HepG2 (cell line): ENCODE measurements at regions not wholly inside any gene's neighbourhood (a gene's known extent, or its start where the extent isn't known, plus 50 kb on each side); places are given as distances from the start of the nearest gene placed in this dataset.

Experiments
- ATAC-seq: fragments of 200-7000 bp; cut with Tn5 transposase; 3 replicates; pipeline ENCODE4 v1.9.1; 2020; ENCODE audit warnings: mild to moderate bottlenecking, moderate library complexity
- BruUV-seq: library from RNA; stranded (reverse); fragments of 400-500 nt; replicated peaks from 2 replicates; lab custom pipeline; 2021; lab: Mats Ljungman, UMichigan
- CTCF ChIA-PET: fragments of 300-600 bp; formaldehyde crosslinking; extraction: SDS; loops from one replicate; lab custom pipeline; 2021; ENCODE audit warnings: low total read pairs, inconsistent platforms, low intra/inter-chr PET ratio; lab: Yijun Ruan, JAX
- POLR2A ChIA-PET: fragments of 350-600 bp; sonication (Branson Sonifier 250); formaldehyde crosslinking; loops from one replicate; lab custom pipeline; 2020; ENCODE audit warnings: antibody characterized with exemption, inconsistent platforms; lab: Yijun Ruan, JAX
- DNase-seq: peaks from one replicate; pipeline ENCODE4 v3.0.0-alpha.2; 2015; ENCODE audit warnings: low spot score
- FAIRE-seq: peaks from 3 replicates; lab custom pipeline; 2011; peaks lifted over from hg19 to GRCh38; lab: Jason Lieb, UNC
- H2AFZ ChIP-seq: one replicate; pipeline ENCODE4 v1.6.1; 2011; ENCODE audit warnings: low read length, inconsistent platforms
- H3K27ac ChIP-seq: fragments of 300-600 bp; 3 replicates; pipeline ENCODE4 v1.8.0; 2011; ENCODE audit warnings: mixed run types, mild to moderate bottlenecking, mixed read lengths, low read length, inconsistent platforms; ENCODE audit not compliant: insufficient read depth; ENCODE audit errors: extremely low read length
- H3K27me3 ChIP-seq, 2 experiments: fragments of 200-600 bp in 1 of 2; 2 replicates in 1 of 2; 3 replicates in 1 of 2; pipeline versions ENCODE4 v1.6.0 to v1.8.0; 2011; ENCODE audit warnings: low read length in 2 of 2, mild to moderate bottlenecking in 2 of 2, moderate library complexity in 2 of 2, inconsistent platforms in 1 of 2; ENCODE audit not compliant: insufficient read depth in 2 of 2, control insufficient read depth in 1 of 2
- H3K36me3 ChIP-seq, 2 experiments: fragments of 200-600 bp in 1 of 2; replicated peaks in 1 of 2; 2 replicates in 1 of 2; 3 replicates in 1 of 2; pipeline versions ENCODE4 v1.5.1 to v1.8.0; 2011; ENCODE audit warnings: low read length in 2 of 2, inconsistent platforms in 1 of 2; ENCODE audit not compliant: insufficient read depth in 2 of 2, control insufficient read depth in 1 of 2
- H3K4me1 ChIP-seq: 2 replicates; pipeline ENCODE4 v1.5.1; 2012; ENCODE audit warnings: low read length, inconsistent platforms; ENCODE audit not compliant: insufficient read depth
- H3K4me2 ChIP-seq: 2 replicates; pipeline ENCODE4 v1.6.0; 2011; ENCODE audit warnings: low read depth, low read length, inconsistent platforms
- H3K4me3 ChIP-seq, 3 experiments: fragments of 200-600 bp in 1 of 3; sonication (generic), shearing (Covaris generic) in 1 of 3; replicated peaks in 1 of 3; 2 replicates each; pipeline ENCODE4 v1.5.1; 2011 to 2016; ENCODE audit warnings: low read length in 3 of 3, inconsistent platforms in 2 of 3, low read depth in 2 of 3, mild to moderate bottlenecking in 2 of 3, control low read depth in 1 of 3, mixed read lengths in 1 of 3; ENCODE audit not compliant: insufficient read depth in 1 of 3
- H3K79me2 ChIP-seq: one replicate; pipeline ENCODE4 v1.6.1; 2011; ENCODE audit warnings: low read length, inconsistent platforms; ENCODE audit not compliant: insufficient read depth
- H3K9ac ChIP-seq: 2 replicates; pipeline ENCODE4 v1.6.0; 2011; ENCODE audit warnings: mild to moderate bottlenecking, low read depth, low read length, inconsistent platforms; ENCODE audit not compliant: insufficient read depth
- H3K9me3 ChIP-seq: 2 replicates; pipeline ENCODE4 v1.5.1; 2012; ENCODE audit warnings: mild to moderate bottlenecking, low read length
- H4K20me1 ChIP-seq: 2 replicates; pipeline ENCODE4 v1.6.0; 2011; ENCODE audit warnings: inconsistent platforms, mild to moderate bottlenecking, low read length, moderate library complexity; ENCODE audit not compliant: insufficient read depth
- EHMT2 ChIP-seq: fragments of 200-600 bp; sonication (generic); IDR thresholded peaks from 2 replicates; pipeline ENCODE4 v1.7.0; 2017; ENCODE audit warnings: antibody characterized with exemption, low read depth, low read length, borderline replicate concordance
- GATAD1 ChIP-seq: IDR thresholded peaks from 2 replicates; pipeline ENCODE4 v1.6.1; 2016; ENCODE audit warnings: missing genetic modification reagents, missing compliant biosample characterization
- HNRNPUL1 ChIP-seq: fragments of 200-400 bp; formaldehyde crosslinking; IDR thresholded peaks from 2 replicates; pipeline ENCODE4 v1.6.1; 2017; ENCODE audit warnings: low read depth, mild to moderate bottlenecking, low read length, moderate library complexity
- ISL2 ChIP-seq: sonication (generic); formaldehyde crosslinking; IDR thresholded peaks from 2 replicates; pipeline ENCODE4 v1.5.0; 2020; ENCODE audit warnings: missing genetic modification reagents
- NKX3-1 ChIP-seq: sonication (generic); formaldehyde crosslinking; IDR thresholded peaks from 2 replicates; pipeline ENCODE4 v1.5.0; 2020; ENCODE audit warnings: missing genetic modification reagents
- SETDB1 ChIP-seq: sonication (generic); formaldehyde crosslinking; IDR thresholded peaks from 2 replicates; pipeline ENCODE4 v1.5.1; 2020; ENCODE audit warnings: missing genetic modification reagents, mild to moderate bottlenecking, borderline replicate concordance
- ZBTB8A ChIP-seq: sonication (generic); formaldehyde crosslinking; IDR thresholded peaks from 2 replicates; pipeline ENCODE4 v1.4.0; 2020; ENCODE audit warnings: mild to moderate bottlenecking, low read depth, missing genetic modification reagents, borderline replicate concordance
- ZNF335 ChIP-seq: sonication (generic); formaldehyde crosslinking; IDR thresholded peaks from 2 replicates; pipeline ENCODE4 v1.4.0; 2020; ENCODE audit warnings: missing genetic modification reagents
- ZNF354B ChIP-seq: sonication (generic); formaldehyde crosslinking; IDR thresholded peaks from 2 replicates; pipeline ENCODE4 v1.8.0; 2022; ENCODE audit warnings: mild to moderate bottlenecking, missing genetic modification reagents
- ZNF644 ChIP-seq: IDR thresholded peaks from 2 replicates; pipeline ENCODE4 v1.6.1; 2016; ENCODE audit warnings: low read depth
- ZNF775 ChIP-seq: sonication (generic); formaldehyde crosslinking; IDR thresholded peaks from 2 replicates; pipeline ENCODE4 v1.4.0; 2020; ENCODE audit warnings: missing genetic modification reagents, mild to moderate bottlenecking, moderate library complexity, borderline replicate concordance
- WGBS: methylation state at CpG from one replicate; pipeline ENCODE4 v1.1.6; 2017; ENCODE audit warnings: low lambda C conversion rate; 5-methylcytosine and 5-hydroxymethylcytosine counted together
- in situ Hi-C: cut with HindIII; loops from 2 replicates; pipeline ENCODE4 v1.10.0; 2017; ENCODE audit warnings: low pct_unique_long_range_greater_than_20kb; ENCODE audit not compliant: extremely low pct_ligation_motif_present
- intact Hi-C: fragments of 100-400 bp; cut with micrococcal nuclease; formaldehyde crosslinking; loops from one replicate; pipeline ENCODE4 v1.10.0; 2022; ENCODE audit not compliant: unreplicated experiment
- TF ChIP-seq, protein P1 (sequence below), 2 experiments: fragments of 450-650 bp in 1 of 2; sonication (generic) in 1 of 2; formaldehyde crosslinking in 1 of 2; IDR thresholded peaks; 2 replicates each; pipeline versions ENCODE4 v1.6.1 to v1.8.0; 2016 to 2022; ENCODE audit warnings: antibody characterized with exemption in 1 of 2, mild to moderate bottlenecking in 1 of 2, missing genetic modification reagents in 1 of 2

DNA sequence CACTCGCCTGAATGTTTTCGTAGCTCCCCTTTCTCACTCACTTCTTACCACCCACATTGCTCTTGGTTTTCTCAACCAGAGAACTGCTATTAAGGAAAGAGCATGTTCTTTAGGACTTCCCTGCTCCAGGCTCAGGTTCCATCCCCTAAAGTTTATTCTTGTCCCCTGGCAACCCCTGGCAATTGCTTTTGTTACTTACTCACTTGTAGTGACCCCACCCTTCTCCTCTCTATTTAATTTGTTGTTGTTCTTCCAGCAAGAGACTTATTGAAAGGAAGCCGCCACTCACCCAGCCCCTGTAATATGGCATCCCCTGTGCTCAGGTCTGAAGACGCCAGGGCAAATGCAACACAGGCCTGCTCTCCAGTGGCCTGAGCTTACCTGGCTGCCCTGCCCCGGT lies 233.7 kb upstream of the SOX21 start:
- no peaks in the 10 kb centered on the region for H3K9me3 ChIP-seq
- ATAC-seq (no peak), DNase-seq (no peak), FAIRE-seq (no peak)
- H3K4me3 ChIP-seq, result no peak overlapping the region
- TF ChIP-seq ZNF644 (CRISPR knock-in tag), result no peak
- TF ChIP-seq SETDB1, result no peak
- no peak for TF ChIP-seq ZNF354B
- no peak for TF ChIP-seq ISL2 (CRISPR knock-in tag)
- TF ChIP-seq HNRNPUL1, result no peak
- no peak for TF ChIP-seq ZNF335 (CRISPR knock-in tag)
- TF ChIP-seq GATAD1 (CRISPR knock-in tag), result no peak
- TF ChIP-seq ZBTB8A, result no peak
- TF ChIP-seq, protein P1, sequence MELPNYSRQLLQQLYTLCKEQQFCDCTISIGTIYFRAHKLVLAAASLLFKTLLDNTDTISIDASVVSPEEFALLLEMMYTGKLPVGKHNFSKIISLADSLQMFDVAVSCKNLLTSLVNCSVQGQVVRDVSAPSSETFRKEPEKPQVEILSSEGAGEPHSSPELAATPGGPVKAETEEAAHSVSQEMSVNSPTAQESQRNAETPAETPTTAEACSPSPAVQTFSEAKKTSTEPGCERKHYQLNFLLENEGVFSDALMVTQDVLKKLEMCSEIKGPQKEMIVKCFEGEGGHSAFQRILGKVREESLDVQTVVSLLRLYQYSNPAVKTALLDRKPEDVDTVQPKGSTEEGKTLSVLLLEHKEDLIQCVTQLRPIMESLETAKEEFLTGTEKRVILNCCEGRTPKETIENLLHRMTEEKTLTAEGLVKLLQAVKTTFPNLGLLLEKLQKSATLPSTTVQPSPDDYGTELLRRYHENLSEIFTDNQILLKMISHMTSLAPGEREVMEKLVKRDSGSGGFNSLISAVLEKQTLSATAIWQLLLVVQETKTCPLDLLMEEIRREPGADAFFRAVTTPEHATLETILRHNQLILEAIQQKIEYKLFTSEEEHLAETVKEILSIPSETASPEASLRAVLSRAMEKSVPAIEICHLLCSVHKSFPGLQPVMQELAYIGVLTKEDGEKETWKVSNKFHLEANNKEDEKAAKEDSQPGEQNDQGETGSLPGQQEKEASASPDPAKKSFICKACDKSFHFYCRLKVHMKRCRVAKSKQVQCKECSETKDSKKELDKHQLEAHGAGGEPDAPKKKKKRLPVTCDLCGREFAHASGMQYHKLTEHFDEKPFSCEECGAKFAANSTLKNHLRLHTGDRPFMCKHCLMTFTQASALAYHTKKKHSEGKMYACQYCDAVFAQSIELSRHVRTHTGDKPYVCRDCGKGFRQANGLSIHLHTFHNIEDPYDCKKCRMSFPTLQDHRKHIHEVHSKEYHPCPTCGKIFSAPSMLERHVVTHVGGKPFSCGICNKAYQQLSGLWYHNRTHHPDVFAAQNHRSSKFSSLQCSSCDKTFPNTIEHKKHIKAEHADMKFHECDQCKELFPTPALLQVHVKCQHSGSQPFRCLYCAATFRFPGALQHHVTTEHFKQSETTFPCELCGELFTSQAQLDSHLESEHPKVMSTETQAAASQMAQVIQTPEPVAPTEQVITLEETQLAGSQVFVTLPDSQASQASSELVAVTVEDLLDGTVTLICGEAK (IDR thresholded peaks at IDR 0.05), result no peak
- TF ChIP-seq, protein P1 (CRISPR knock-in tag; IDR thresholded peaks at IDR 0.05), result no peak
- no peak for TF ChIP-seq EHMT2
- no peak for TF ChIP-seq ZNF775 (CRISPR knock-in tag)
- TF ChIP-seq NKX3-1 (CRISPR knock-in tag), result no peak
- 14% methylated on average over 5 of the region's 5 CpGs for WGBS
- H2AFZ ChIP-seq, result no peak overlapping the region
- H3K9ac ChIP-seq, result no peak overlapping the region
- H3K27me3 ChIP-seq, result peaks cover 1 to 26% of the 10 kb centered on the region in 2 experiments; a peak in 3 of 5 replicates
- no TSS peak for BruUV-seq
- no peak overlapping the region for H3K27ac ChIP-seq
- H3K79me2 ChIP-seq, result no peaks in the 10 kb centered on the region
- no peaks in the 10 kb centered on the region for H4K20me1 ChIP-seq
- in situ Hi-C loops (no loop called here), intact Hi-C loops (no loop called here)
- H3K36me3 ChIP-seq, result no peaks in the 10 kb centered on the region
- H3K4me2 ChIP-seq, result no peak overlapping the region
- no peaks in the 10 kb centered on the region for H3K4me1 ChIP-seq
- ChIA-PET POLR2A (no interaction called here), CTCF (no interaction called here)
